Tibial nerve (tissue), 4 donors: ENCODE measurements at regions not wholly inside any gene's neighbourhood (a gene's known extent, or its start where the extent isn't known, plus 50 kb on each side); places are given as distances from the start of the nearest gene placed in this dataset.

Source experiments
- DNase-seq, 2 donors: peaks; one replicate each; pipeline ENCODE4 v3.0.0-alpha.2; 2019; ENCODE audit warnings: low spot score in 2 of 2
- H3K27ac ChIP-seq, 4 donors: fragments of 200-600 bp; sonication (generic) in 3 of 4; one replicate each; pipeline ENCODE4 v1.5.1; 2017 to 2019; ENCODE audit warnings: mild to moderate bottlenecking in 1 of 4
- H3K27me3 ChIP-seq, 2 donors: fragments of 200-600 bp; sonication (generic) in 1 of 2; one replicate each; pipeline versions ENCODE4 v1.5.1 to v1.6.0; 2017 to 2019
- H3K36me3 ChIP-seq, 3 donors: fragments of 200-600 bp; sonication (generic); one replicate each; pipeline ENCODE4 v1.5.1; 2018 to 2019
- H3K4me1 ChIP-seq, 4 donors: fragments of 200-600 bp; sonication (generic) in 3 of 4; one replicate each; pipeline ENCODE4 v1.5.1; 2017 to 2019
- H3K4me3 ChIP-seq, 4 donors: fragments of 200-600 bp; sonication (generic) in 3 of 4; one replicate each; pipeline ENCODE4 v1.5.1; 2017 to 2019; ENCODE audit warnings: mild to moderate bottlenecking in 1 of 4, moderate library complexity in 1 of 4
- H3K9me3 ChIP-seq, 4 donors: fragments of 200-600 bp; sonication (generic) in 3 of 4; one replicate each; pipeline ENCODE4 v1.5.1; 2017 to 2019
- EP300 ChIP-seq, 2 donors: sonication (generic); formaldehyde crosslinking; IDR thresholded peaks; one replicate each; pipeline ENCODE4 v1.6.1; 2017; ENCODE audit warnings: antibody characterized with exemption in 2 of 2, mild to moderate bottlenecking in 1 of 2
- POLR2A ChIP-seq, 2 donors: fragments of 450-650 bp; IDR thresholded peaks; one replicate each; pipeline ENCODE4 v1.6.1; 2017; ENCODE audit warnings: antibody characterized with exemption in 2 of 2, mild to moderate bottlenecking in 2 of 2, moderate library complexity in 2 of 2
- WGBS, 2 donors: methylation state at CpG; one replicate each; pipeline ENCODE4 v1.1.5; 2018; 5-methylcytosine and 5-hydroxymethylcytosine counted together
- TF ChIP-seq, protein P1 (sequence below), 5 experiments: fragments of 200-600 bp in 3 of 5; fragments of 450-650 bp in 2 of 5; sonication (generic) in 3 of 5; IDR thresholded peaks; one replicate each; pipeline ENCODE4 v1.5.1; 2016 to 2019; ENCODE audit warnings: antibody characterized with exemption in 5 of 5, mild to moderate bottlenecking in 3 of 5, moderate library complexity in 2 of 5

DNA sequence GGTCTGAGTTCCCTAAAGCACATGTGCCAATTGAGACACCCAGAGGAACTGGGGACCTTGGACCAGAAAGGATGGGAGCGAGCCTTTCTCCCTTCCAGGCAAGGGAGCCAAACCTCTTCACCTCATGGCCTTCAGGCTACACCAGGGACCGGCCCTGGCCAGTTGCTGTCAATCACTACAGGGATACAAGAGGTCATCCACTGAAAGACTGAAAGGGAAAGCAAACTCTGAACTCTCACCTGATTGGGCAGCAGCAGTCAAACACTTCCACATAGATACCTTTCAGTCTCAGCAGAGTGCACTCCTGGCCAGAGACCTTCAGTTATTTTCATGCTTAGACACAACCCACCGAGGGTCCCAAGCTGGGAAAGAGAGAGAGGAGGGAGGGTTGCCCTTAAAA, 1956.0 kb upstream of the LRRTM1 start:
- H3K36me3 ChIP-seq: no peaks in the 10 kb centered on the region
- WGBS, 2 donors: 96% methylated on average over 3 of the region's 3 CpGs
- DNase-seq: no peak

DNA sequence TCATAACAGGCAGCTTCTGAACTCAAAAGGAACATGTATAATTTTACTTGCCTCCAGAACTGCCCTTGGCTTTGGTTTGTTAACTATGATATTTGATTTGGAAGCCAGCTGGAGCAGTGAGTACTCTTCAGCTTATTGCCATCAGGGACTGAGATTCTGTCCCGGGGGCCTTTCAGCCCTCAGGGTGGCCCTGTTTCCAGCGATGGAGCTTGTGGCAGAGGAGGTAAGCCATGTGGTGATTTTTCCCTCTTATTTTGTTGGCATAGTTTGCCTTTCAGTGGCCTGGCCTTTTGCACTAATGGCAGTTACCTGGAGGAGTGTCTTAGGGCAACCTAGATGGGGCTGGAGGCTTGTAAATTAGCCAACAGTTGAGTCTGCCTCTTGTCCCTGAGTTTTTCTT, 1955.0 kb upstream of the LRRTM1 start:
- Histone ChIP-seq H3K4me1 (no peaks in the 10 kb centered on the region), H3K36me3 (no peaks in the 10 kb centered on the region), H3K9me3 (no peaks in the 10 kb centered on the region), H3K27ac (no peak overlapping the region), H3K4me3 (no peak overlapping the region), H3K27me3 (no peaks in the 10 kb centered on the region)
- no peak for TF ChIP-seq POLR2A (IDR thresholded peaks at IDR 0.05)
- TF ChIP-seq, protein P1, sequence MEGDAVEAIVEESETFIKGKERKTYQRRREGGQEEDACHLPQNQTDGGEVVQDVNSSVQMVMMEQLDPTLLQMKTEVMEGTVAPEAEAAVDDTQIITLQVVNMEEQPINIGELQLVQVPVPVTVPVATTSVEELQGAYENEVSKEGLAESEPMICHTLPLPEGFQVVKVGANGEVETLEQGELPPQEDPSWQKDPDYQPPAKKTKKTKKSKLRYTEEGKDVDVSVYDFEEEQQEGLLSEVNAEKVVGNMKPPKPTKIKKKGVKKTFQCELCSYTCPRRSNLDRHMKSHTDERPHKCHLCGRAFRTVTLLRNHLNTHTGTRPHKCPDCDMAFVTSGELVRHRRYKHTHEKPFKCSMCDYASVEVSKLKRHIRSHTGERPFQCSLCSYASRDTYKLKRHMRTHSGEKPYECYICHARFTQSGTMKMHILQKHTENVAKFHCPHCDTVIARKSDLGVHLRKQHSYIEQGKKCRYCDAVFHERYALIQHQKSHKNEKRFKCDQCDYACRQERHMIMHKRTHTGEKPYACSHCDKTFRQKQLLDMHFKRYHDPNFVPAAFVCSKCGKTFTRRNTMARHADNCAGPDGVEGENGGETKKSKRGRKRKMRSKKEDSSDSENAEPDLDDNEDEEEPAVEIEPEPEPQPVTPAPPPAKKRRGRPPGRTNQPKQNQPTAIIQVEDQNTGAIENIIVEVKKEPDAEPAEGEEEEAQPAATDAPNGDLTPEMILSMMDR (IDR thresholded peaks at IDR 0.05): no peak
- no peak for TF ChIP-seq EP300 (IDR thresholded peaks at IDR 0.05)
- WGBS, 2 donors: 60 to 83% methylated on average over 2 of the region's 2 CpGs
- DNase-seq: no peak

More for the DNA sequence above, 1956.0 kb upstream of the LRRTM1 start:
- TF ChIP-seq POLR2A (IDR thresholded peaks at IDR 0.05) (no peak), EP300 (IDR thresholded peaks at IDR 0.05) (no peak)
- TF ChIP-seq, protein P1 (IDR thresholded peaks at IDR 0.05): no peak
- H3K9me3 ChIP-seq: no peaks in the 10 kb centered on the region
- no peaks in the 10 kb centered on the region for H3K4me1 ChIP-seq
- no peak overlapping the region for H3K27ac ChIP-seq
- H3K4me3 ChIP-seq: no peak overlapping the region
- no peaks in the 10 kb centered on the region for H3K27me3 ChIP-seq

DNA sequence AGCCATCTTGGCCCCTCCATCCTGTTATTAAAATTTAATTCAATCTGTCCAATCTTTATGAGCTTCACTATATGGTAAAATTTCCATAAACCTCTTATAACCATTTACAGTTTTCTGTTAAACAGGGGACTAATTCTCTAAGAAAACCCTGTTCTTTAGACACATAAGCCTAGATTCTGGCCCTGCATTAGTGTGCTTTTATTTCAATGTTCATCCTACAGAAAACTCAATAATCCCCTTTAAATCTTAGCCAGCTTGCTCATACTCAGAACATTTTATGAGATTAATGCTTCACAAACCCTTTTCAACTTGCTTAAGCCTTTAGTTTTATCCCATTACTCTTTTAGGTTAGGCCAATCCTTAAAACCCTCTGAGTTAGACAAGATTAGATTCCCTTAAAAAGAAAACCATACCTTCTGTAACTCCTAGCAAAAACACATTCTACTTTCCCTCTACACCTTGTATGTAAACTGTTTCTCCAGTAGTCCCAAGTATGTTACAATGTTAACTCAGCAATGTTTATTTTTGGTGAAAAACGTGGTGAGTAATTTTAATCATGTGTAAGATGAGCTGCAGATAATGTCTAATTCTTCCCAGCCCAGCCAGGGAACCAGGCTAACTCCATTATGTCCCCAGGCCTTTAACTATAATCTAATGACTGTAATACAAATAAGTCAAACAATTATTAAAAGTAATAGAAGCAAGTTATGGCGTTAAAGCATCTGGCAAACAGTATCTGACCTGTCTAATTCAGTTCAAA, 1953.4 kb upstream of the LRRTM1 start:
- WGBS, 2 donors: 30 to 31% methylated on average over 2 of the region's 2 CpGs
- DNase-seq: no peak
- no peak overlapping the region for H3K27ac ChIP-seq
- no peaks in the 10 kb centered on the region for H3K9me3 ChIP-seq
- TF ChIP-seq EP300 (IDR thresholded peaks at IDR 0.05) (no peak), POLR2A (IDR thresholded peaks at IDR 0.05) (no peak)
- TF ChIP-seq, protein P1 (IDR thresholded peaks at IDR 0.05): no peak
- H3K4me3 ChIP-seq: no peak overlapping the region
- H3K36me3 ChIP-seq: no peaks in the 10 kb centered on the region
- no peaks in the 10 kb centered on the region for H3K27me3 ChIP-seq
- no peaks in the 10 kb centered on the region for H3K4me1 ChIP-seq

DNA sequence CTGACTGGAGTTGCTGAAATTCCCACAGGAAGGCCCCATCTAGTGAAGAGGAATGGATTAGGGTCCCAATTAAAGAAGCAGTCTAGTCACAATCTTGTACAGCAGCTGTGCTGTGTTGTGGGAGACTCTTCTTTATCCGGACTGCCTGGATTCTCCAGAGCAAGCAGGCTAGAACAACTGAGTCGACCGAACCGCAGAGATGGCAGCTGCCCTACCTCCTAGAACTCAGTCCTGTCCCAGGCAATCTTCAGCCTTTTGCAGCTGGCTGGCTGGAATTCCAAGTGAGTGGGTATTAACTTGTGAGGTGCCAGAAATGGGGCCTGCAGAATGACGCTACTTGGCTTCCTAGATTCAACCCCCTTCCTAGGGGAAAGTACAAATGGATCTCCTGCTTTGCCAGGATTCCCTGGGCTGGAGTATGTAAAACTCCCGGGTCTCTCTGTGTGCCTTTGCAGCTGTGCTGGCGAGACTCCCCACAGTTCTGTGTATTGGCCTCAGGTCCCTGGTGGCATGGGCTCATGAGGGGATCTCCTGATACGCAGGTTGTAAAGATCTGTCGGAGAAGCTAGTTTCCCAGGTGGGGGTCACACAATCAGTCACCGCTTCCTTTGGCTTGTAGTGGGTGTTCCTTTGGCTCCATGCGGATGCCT, 1952.6 kb upstream of the LRRTM1 start:
- 88 to 91% methylated on average over 11 of the region's 11 CpGs for WGBS, 2 donors
- Histone ChIP-seq H3K4me3 (no peak overlapping the region), H3K27me3 (no peaks in the 10 kb centered on the region), H3K27ac (no peak overlapping the region), H3K9me3 (peaks cover 0 to 2% (median 0%) of the 10 kb centered on the region in 4 donors), H3K4me1 (no peaks in the 10 kb centered on the region), H3K36me3 (no peaks in the 10 kb centered on the region)
- TF ChIP-seq, protein P1 (IDR thresholded peaks at IDR 0.05): no peak
- TF ChIP-seq EP300 (IDR thresholded peaks at IDR 0.05) (no peak), POLR2A (IDR thresholded peaks at IDR 0.05) (no peak)
- no peak for DNase-seq

DNA sequence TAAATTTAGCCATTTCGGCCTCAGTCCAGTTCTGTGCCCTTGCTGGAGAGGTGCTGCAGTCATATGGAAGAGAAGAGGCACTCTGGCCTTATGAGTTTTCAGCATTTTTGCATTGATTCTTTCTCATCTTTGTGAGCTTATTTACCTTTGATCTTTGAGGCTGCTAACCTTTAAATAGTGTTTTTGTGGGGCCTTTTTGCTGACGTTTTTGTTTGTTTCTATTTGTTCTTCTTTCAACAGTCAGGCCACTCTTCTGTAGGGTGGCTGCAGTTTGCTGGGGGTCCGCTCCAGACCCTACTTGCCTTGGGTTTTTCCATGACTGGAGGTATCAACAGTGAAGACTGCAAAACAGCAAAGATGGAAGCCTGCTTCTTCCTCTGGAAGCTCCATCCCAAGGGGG, 1951.7 kb upstream of the LRRTM1 start:
- H3K4me1 ChIP-seq: no peaks in the 10 kb centered on the region
- peaks cover 0 to 8% (median 0%) of the 10 kb centered on the region in 4 donors for H3K9me3 ChIP-seq
- DNase-seq: no peak
- 90 to 91% methylated on average over 3 of the region's 3 CpGs for WGBS, 2 donors
- H3K27me3 ChIP-seq: no peaks in the 10 kb centered on the region
- H3K36me3 ChIP-seq: no peaks in the 10 kb centered on the region
- no peak overlapping the region for H3K4me3 ChIP-seq
- TF ChIP-seq EP300 (IDR thresholded peaks at IDR 0.05) (no peak), POLR2A (IDR thresholded peaks at IDR 0.05) (no peak)
- TF ChIP-seq, protein P1 (IDR thresholded peaks at IDR 0.05): no peak
- H3K27ac ChIP-seq: no peak overlapping the region
